ENCODE measurements at regions not wholly inside any gene's neighbourhood (a gene's known extent, or its start where the extent isn't known, plus 50 kb on each side); places are given as distances from the start of the nearest gene placed in this dataset.

- H3K4me3 Mint-ChIP-seq: no peak overlapping the region
- no peak overlapping the region for H3K27ac Mint-ChIP-seq
- peaks cover 16 to 58% (median 34%) of the 10 kb centered on the region in 6 donors for H3K9me3 Mint-ChIP-seq
- peaks cover 0 to 3% (median 0%) of the 10 kb centered on the region in 3 donors for H3K36me3 Mint-ChIP-seq
- DNase-seq: no peak
- no peaks in the 10 kb centered on the region for H3K4me1 Mint-ChIP-seq
- peaks cover 0 to 2% (median 0%) of the 10 kb centered on the region in 3 donors for H3K27me3 Mint-ChIP-seq (ENCODE audit: low read depth in 3 of 3)
Observed at GRCh38 chr4:178966644-178967043, 1524.4 kb upstream of the AGA start.

- Mint-ChIP-seq H3K36me3 (peaks cover 0 to 3% (median 0%) of the 10 kb centered on the region in 3 donors), H3K27me3 (ENCODE audit: low read depth in 3 of 3) (peaks cover 0 to 2% (median 2%) of the 10 kb centered on the region in 3 donors), H3K4me3 (no peak overlapping the region), H3K9me3 (peaks cover 14 to 51% (median 33%) of the 10 kb centered on the region in 6 donors), H3K27ac (no peak overlapping the region), H3K4me1 (no peaks in the 10 kb centered on the region)
- DNase-seq: no peak
Observed at GRCh38 chr4:178970433-178971140, 1528.3 kb upstream of the AGA start.

GRCh38 chr4:178976861-178977260 lies 1534.6 kb upstream of the AGA start:
- Mint-ChIP-seq H3K36me3 (no peaks in the 10 kb centered on the region), H3K9me3 (peaks cover 2 to 18% (median 12%) of the 10 kb centered on the region in 6 donors), H3K4me3 (no peak overlapping the region), H3K27ac (no peak overlapping the region), H3K4me1 (no peaks in the 10 kb centered on the region), H3K27me3 (ENCODE audit: low read depth in 3 of 3) (peaks cover 0 to 2% (median 0%) of the 10 kb centered on the region in 3 donors)
- no peak for DNase-seq

- DNase-seq: no peak
- H3K9me3 Mint-ChIP-seq: peaks cover 6 to 36% (median 28%) of the 10 kb centered on the region in 6 donors
- no peaks in the 10 kb centered on the region for H3K4me1 Mint-ChIP-seq
- H3K4me3 Mint-ChIP-seq: no peak overlapping the region
- H3K27ac Mint-ChIP-seq: no peak overlapping the region
- H3K36me3 Mint-ChIP-seq: no peaks in the 10 kb centered on the region
- no peaks in the 10 kb centered on the region for H3K27me3 Mint-ChIP-seq (ENCODE audit: low read depth in 3 of 3)
Observed at GRCh38 chr4:178993306-178993705, 1551.1 kb upstream of the AGA start.

- H3K27ac Mint-ChIP-seq: no peak overlapping the region
- no peaks in the 10 kb centered on the region for H3K4me1 Mint-ChIP-seq
- peaks cover 7 to 44% (median 23%) of the 10 kb centered on the region in 6 donors for H3K9me3 Mint-ChIP-seq
- no peaks in the 10 kb centered on the region for H3K27me3 Mint-ChIP-seq (ENCODE audit: low read depth in 3 of 3)
- no peak overlapping the region for H3K4me3 Mint-ChIP-seq
- no peak for DNase-seq
- H3K36me3 Mint-ChIP-seq: no peaks in the 10 kb centered on the region
Observed at GRCh38 chr4:179001918-179002317, 1559.7 kb upstream of the AGA start.

GRCh38 chr4:179007755-179008154 lies 1565.5 kb upstream of the AGA start:
- DNase-seq: no peak
- H3K27ac Mint-ChIP-seq: no peak overlapping the region
- H3K4me3 Mint-ChIP-seq: no peak overlapping the region
- H3K27me3 Mint-ChIP-seq (ENCODE audit: low read depth in 3 of 3): no peaks in the 10 kb centered on the region
- peaks cover 9 to 32% (median 27%) of the 10 kb centered on the region in 6 donors for H3K9me3 Mint-ChIP-seq
- H3K36me3 Mint-ChIP-seq: no peaks in the 10 kb centered on the region
- H3K4me1 Mint-ChIP-seq: no peaks in the 10 kb centered on the region

- no peak overlapping the region for H3K4me3 Mint-ChIP-seq
- H3K36me3 Mint-ChIP-seq: peaks cover 0 to 5% (median 0%) of the 10 kb centered on the region in 3 donors
- peaks cover 0 to 7% (median 2%) of the 10 kb centered on the region in 3 donors for H3K27me3 Mint-ChIP-seq (ENCODE audit: low read depth in 3 of 3)
- H3K9me3 Mint-ChIP-seq: peaks cover 18 to 71% (median 48%) of the 10 kb centered on the region in 6 donors
- no peaks in the 10 kb centered on the region for H3K4me1 Mint-ChIP-seq
- no peak for DNase-seq
- no peak overlapping the region for H3K27ac Mint-ChIP-seq
Observed at GRCh38 chr4:179017581-179017980, 1575.3 kb upstream of the AGA start.

GRCh38 chr4:179027569-179027968 lies 1585.3 kb upstream of the AGA start:
- Mint-ChIP-seq H3K9me3 (peaks cover 9 to 57% (median 37%) of the 10 kb centered on the region in 6 donors), H3K4me3 (no peak overlapping the region), H3K27me3 (ENCODE audit: low read depth in 3 of 3) (no peaks in the 10 kb centered on the region), H3K4me1 (no peaks in the 10 kb centered on the region), H3K27ac (no peak overlapping the region), H3K36me3 (peaks cover 0 to 4% (median 4%) of the 10 kb centered on the region in 3 donors)
- DNase-seq: no peak

- Mint-ChIP-seq H3K4me3 (no peak overlapping the region), H3K9me3 (peaks cover 10 to 57% (median 42%) of the 10 kb centered on the region in 6 donors), H3K27ac (no peak overlapping the region), H3K27me3 (ENCODE audit: low read depth in 3 of 3) (no peaks in the 10 kb centered on the region), H3K36me3 (peaks cover 0 to 4% (median 4%) of the 10 kb centered on the region in 3 donors), H3K4me1 (no peaks in the 10 kb centered on the region)
- no peak for DNase-seq
Observed at GRCh38 chr4:179028321-179028720, 1586.1 kb upstream of the AGA start.

- Mint-ChIP-seq H3K4me3 (no peak overlapping the region), H3K27ac (no peak overlapping the region), H3K27me3 (ENCODE audit: low read depth in 3 of 3) (peaks cover 0 to 3% (median 0%) of the 10 kb centered on the region in 3 donors), H3K36me3 (peaks cover 0 to 4% (median 4%) of the 10 kb centered on the region in 3 donors), H3K4me1 (no peaks in the 10 kb centered on the region), H3K9me3 (peaks cover 11 to 59% (median 50%) of the 10 kb centered on the region in 6 donors)
- DNase-seq: no peak
Observed at GRCh38 chr4:179029683-179030082, 1587.4 kb upstream of the AGA start.

- H3K27me3 Mint-ChIP-seq (ENCODE audit: low read depth in 3 of 3): no peaks in the 10 kb centered on the region
- no peak overlapping the region for H3K27ac Mint-ChIP-seq
- H3K4me3 Mint-ChIP-seq: no peak overlapping the region
- no peaks in the 10 kb centered on the region for H3K4me1 Mint-ChIP-seq
- H3K9me3 Mint-ChIP-seq: peaks cover 8 to 27% (median 19%) of the 10 kb centered on the region in 6 donors
- no peak for DNase-seq
- no peaks in the 10 kb centered on the region for H3K36me3 Mint-ChIP-seq
Observed at GRCh38 chr4:179040259-179040658, 1598.0 kb upstream of the AGA start.

- no peak overlapping the region for H3K4me3 Mint-ChIP-seq
- H3K27ac Mint-ChIP-seq: no peak overlapping the region
- H3K36me3 Mint-ChIP-seq: peaks cover 0 to 6% (median 3%) of the 10 kb centered on the region in 3 donors
- no peak for DNase-seq
- peaks cover 7 to 62% (median 32%) of the 10 kb centered on the region in 6 donors for H3K9me3 Mint-ChIP-seq
- H3K4me1 Mint-ChIP-seq: no peaks in the 10 kb centered on the region
- H3K27me3 Mint-ChIP-seq (ENCODE audit: low read depth in 3 of 3): peaks cover 0 to 2% (median 0%) of the 10 kb centered on the region in 3 donors
Observed at GRCh38 chr4:179048839-179049453, 1606.7 kb upstream of the AGA start.

- H3K36me3 Mint-ChIP-seq: peaks cover 0 to 6% (median 3%) of the 10 kb centered on the region in 3 donors
- no peaks in the 10 kb centered on the region for H3K27me3 Mint-ChIP-seq (ENCODE audit: low read depth in 3 of 3)
- H3K9me3 Mint-ChIP-seq: peaks cover 7 to 51% (median 22%) of the 10 kb centered on the region in 6 donors
- H3K4me3 Mint-ChIP-seq: no peak overlapping the region
- no peak overlapping the region for H3K27ac Mint-ChIP-seq
- DNase-seq: no peak
- no peaks in the 10 kb centered on the region for H3K4me1 Mint-ChIP-seq
Observed at GRCh38 chr4:179051206-179051605, 1609.0 kb upstream of the AGA start.

- Mint-ChIP-seq H3K4me3 (no peak overlapping the region), H3K36me3 (no peaks in the 10 kb centered on the region), H3K27ac (no peak overlapping the region), H3K27me3 (ENCODE audit: low read depth in 3 of 3) (no peaks in the 10 kb centered on the region), H3K9me3 (peaks cover 15 to 65% (median 27%) of the 10 kb centered on the region in 6 donors), H3K4me1 (no peaks in the 10 kb centered on the region)
- no peak for DNase-seq
Observed at GRCh38 chr4:179059396-179059795, 1617.2 kb upstream of the AGA start.

Data from immature natural killer cell (primary cell).